Suprapubic skin (tissue), 4 donors: ENCODE measurements at regions not wholly inside any gene's neighbourhood (a gene's known extent, or its start where the extent isn't known, plus 50 kb on each side); places are given as distances from the start of the nearest gene placed in this dataset.

Experiments used
- DNase-seq, 2 donors: peaks; one replicate each; pipeline ENCODE4 v3.0.0-alpha.2; 2019; ENCODE audit warnings: low spot score in 2 of 2
- H3K27ac ChIP-seq: fragments of 200-600 bp; sonication (generic); one replicate; pipeline ENCODE4 v1.5.1; 2019
- H3K27me3 ChIP-seq: fragments of 200-600 bp; sonication (generic); one replicate; pipeline ENCODE4 v1.5.1; 2019
- H3K36me3 ChIP-seq: fragments of 200-600 bp; sonication (generic); one replicate; pipeline ENCODE4 v1.5.1; 2019
- H3K4me1 ChIP-seq: fragments of 200-600 bp; sonication (generic); one replicate; pipeline ENCODE4 v1.5.1; 2019
- H3K4me3 ChIP-seq: fragments of 200-600 bp; sonication (generic); one replicate; pipeline ENCODE4 v1.5.1; 2019; ENCODE audit warnings: mild to moderate bottlenecking
- H3K9me3 ChIP-seq: fragments of 200-600 bp; sonication (generic); one replicate; pipeline ENCODE4 v1.5.1; 2019
- CTCF ChIP-seq, 2 donors: fragments of 200-600 bp in 1 of 2; fragments of 450-650 bp in 1 of 2; sonication (generic) in 1 of 2; IDR thresholded peaks; one replicate each; pipeline ENCODE4 v1.5.1; 2016 to 2019; ENCODE audit warnings: antibody characterized with exemption in 2 of 2, mild to moderate bottlenecking in 1 of 2, moderate library complexity in 1 of 2
- EP300 ChIP-seq: sonication (generic); formaldehyde crosslinking; IDR thresholded peaks from one replicate; pipeline ENCODE4 v1.6.1; 2017; ENCODE audit warnings: antibody characterized with exemption
- POLR2A ChIP-seq, 2 donors: fragments of 450-650 bp; IDR thresholded peaks; one replicate each; pipeline ENCODE4 v1.6.1; 2017; ENCODE audit warnings: antibody characterized with exemption in 2 of 2, mild to moderate bottlenecking in 2 of 2, moderate library complexity in 2 of 2
- POLR2AphosphoS5 ChIP-seq, 3 donors: sonication (generic); formaldehyde crosslinking; IDR thresholded peaks; one replicate each; pipeline ENCODE4 v1.6.1; 2017; ENCODE audit warnings: antibody characterized with exemption in 3 of 3
- WGBS: methylation state at CpG from one replicate; pipeline ENCODE4 v1.1.5; 2018; 5-methylcytosine and 5-hydroxymethylcytosine counted together

GRCh38 chr12:75662511-75663159 lies 151.2 kb upstream of the KRR1 start:
- Histone ChIP-seq H3K9me3 (no peaks in the 10 kb centered on the region), H3K4me3 (no peak overlapping the region), H3K4me1 (peaks cover 16% of the 10 kb centered on the region), H3K27me3 (no peaks in the 10 kb centered on the region), H3K27ac (no peak overlapping the region), H3K36me3 (no peaks in the 10 kb centered on the region)
- no peak for DNase-seq
- WGBS: 77% methylated on average over 2 of the region's 2 CpGs
- no peak for TF ChIP-seq POLR2AphosphoS5 (IDR thresholded peaks at IDR 0.05)
- TF ChIP-seq EP300: no peak
- no peak for TF ChIP-seq POLR2A (IDR thresholded peaks at IDR 0.05)
- TF ChIP-seq CTCF (IDR thresholded peaks at IDR 0.05): no peak

GRCh38 chr12:75661908-75662307 lies 150.5 kb upstream of the KRR1 start:
- DNase-seq: no peak
- peaks cover 16% of the 10 kb centered on the region for H3K4me1 ChIP-seq
- H3K9me3 ChIP-seq: no peaks in the 10 kb centered on the region
- H3K27me3 ChIP-seq: no peaks in the 10 kb centered on the region
- H3K36me3 ChIP-seq: no peaks in the 10 kb centered on the region
- TF ChIP-seq POLR2AphosphoS5 (IDR thresholded peaks at IDR 0.05) (no peak), EP300 (no peak), CTCF (IDR thresholded peaks at IDR 0.05) (no peak), POLR2A (IDR thresholded peaks at IDR 0.05) (no peak)
- H3K27ac ChIP-seq: no peak overlapping the region
- 58% methylated on average over 1 of the region's 1 CpG for WGBS
- no peak overlapping the region for H3K4me3 ChIP-seq

GRCh38 chr12:75660805-75661404 lies 149.5 kb upstream of the KRR1 start:
- 79% methylated on average over 3 of the region's 3 CpGs for WGBS
- Histone ChIP-seq H3K27me3 (no peaks in the 10 kb centered on the region), H3K4me3 (no peak overlapping the region), H3K9me3 (no peaks in the 10 kb centered on the region), H3K4me1 (peaks cover 16% of the 10 kb centered on the region), H3K36me3 (no peaks in the 10 kb centered on the region), H3K27ac (no peak overlapping the region)
- TF ChIP-seq POLR2A (IDR thresholded peaks at IDR 0.05) (no peak), POLR2AphosphoS5 (IDR thresholded peaks at IDR 0.05) (no peak), EP300 (no peak), CTCF (IDR thresholded peaks at IDR 0.05) (no peak)
- no peak for DNase-seq

DNA sequence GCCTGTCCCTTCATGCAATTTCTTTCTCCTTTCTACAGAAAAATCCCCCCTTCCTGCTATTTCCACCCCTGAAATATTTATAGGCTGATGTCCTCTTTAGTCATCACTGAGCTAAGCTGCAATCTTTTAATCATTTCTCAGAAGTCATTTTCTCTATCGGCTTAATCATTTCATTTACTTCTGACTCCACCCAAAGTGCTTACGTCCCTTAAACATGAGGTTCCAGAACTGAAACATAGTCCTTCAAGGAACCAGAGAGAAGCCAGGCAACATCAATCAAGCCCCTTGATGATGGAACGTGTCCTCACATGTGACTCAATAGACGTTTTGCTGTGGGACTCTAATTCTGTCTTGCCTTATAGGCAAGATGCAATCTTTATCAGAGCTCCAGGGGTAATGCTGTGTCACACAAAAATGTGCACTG lies 148.7 kb upstream of the KRR1 start:
- Histone ChIP-seq H3K36me3 (no peaks in the 10 kb centered on the region), H3K4me1 (peaks cover 16% of the 10 kb centered on the region), H3K27ac (no peak overlapping the region), H3K4me3 (no peak overlapping the region), H3K9me3 (no peaks in the 10 kb centered on the region), H3K27me3 (no peaks in the 10 kb centered on the region)
- WGBS: 33% methylated on average over 4 of the region's 4 CpGs
- TF ChIP-seq EP300: no peak
- TF ChIP-seq POLR2AphosphoS5 (IDR thresholded peaks at IDR 0.05): no peak
- TF ChIP-seq POLR2A (IDR thresholded peaks at IDR 0.05): no peak
- TF ChIP-seq CTCF (IDR thresholded peaks at IDR 0.05): no peak
- no peak for DNase-seq

DNA sequence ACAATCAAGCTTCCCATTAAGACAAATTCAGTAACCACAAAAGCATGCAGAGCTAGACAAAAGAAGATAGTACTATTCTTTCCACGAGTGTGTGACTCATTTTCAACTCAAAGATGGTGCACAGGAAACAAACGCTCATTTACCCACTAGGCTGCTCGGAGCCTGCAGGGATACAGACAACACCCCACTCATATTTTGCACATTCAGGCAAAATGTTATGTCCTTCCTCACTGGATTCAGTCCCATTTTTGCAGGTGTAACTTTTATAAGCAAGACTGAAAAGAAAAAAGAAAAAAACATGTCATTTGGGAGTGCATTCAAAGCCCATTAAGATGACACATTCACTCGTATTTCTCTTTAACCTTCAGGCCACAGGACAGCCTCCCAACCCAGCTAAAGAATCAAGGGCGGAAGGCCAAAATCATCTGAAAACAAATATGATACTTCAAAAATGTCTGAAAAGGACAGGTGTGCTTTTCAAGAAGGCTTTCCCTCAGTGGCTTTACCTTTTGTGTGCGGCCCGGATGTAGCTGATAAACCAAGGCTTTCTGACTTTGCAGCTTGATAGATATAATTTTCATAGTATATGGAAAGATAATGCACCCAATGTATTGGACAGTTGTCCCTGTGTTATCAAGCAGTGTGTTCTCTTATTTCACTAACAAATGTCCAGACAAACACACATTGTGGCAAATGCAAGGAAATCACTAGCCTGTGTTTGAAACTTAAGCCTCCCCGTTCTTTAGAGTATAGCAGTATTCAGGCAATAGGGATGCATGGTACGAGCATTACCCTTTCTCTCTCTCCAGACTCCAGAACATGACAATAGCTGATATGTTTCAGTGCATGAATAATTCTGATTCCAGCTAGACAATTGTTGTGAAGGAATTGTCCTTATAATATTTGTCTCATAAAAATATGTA lies 147.8 kb upstream of the KRR1 start:
- peaks cover 16% of the 10 kb centered on the region for H3K4me1 ChIP-seq
- H3K36me3 ChIP-seq: no peaks in the 10 kb centered on the region
- no peak for DNase-seq
- H3K27ac ChIP-seq: no peak overlapping the region
- no peak overlapping the region for H3K4me3 ChIP-seq
- 44% methylated on average over 9 of the region's 9 CpGs for WGBS
- H3K27me3 ChIP-seq: no peaks in the 10 kb centered on the region
- H3K9me3 ChIP-seq: no peaks in the 10 kb centered on the region
- TF ChIP-seq POLR2AphosphoS5 (IDR thresholded peaks at IDR 0.05): no peak
- TF ChIP-seq CTCF (IDR thresholded peaks at IDR 0.05): no peak
- no peak for TF ChIP-seq POLR2A (IDR thresholded peaks at IDR 0.05)
